ENCODE measurements at regions not wholly inside any gene's neighbourhood (a gene's known extent, or its start where the extent isn't known, plus 50 kb on each side); places are given as distances from the start of the nearest gene placed in this dataset.

DNA sequence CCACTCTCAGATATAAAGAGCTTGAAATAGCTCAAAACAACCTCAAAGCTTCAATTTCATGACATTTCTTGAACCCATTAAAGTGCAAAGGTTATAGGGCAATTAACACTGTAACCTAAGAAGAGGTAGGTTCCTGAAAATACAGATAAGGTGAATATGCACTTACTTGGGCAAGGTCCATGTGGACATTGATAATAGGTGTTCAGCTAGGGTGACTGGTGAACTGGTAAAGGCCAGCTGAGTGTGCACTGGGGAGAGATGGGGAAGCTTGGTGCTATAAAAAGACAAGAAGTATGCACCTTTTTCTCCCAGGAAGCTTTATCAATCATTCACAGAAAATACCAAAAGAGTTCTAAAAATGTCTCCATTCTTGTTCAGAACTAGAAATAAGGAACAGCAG, 418.6 kb downstream of the SLC16A7 start:
- H3K9me3 ChIP-seq (ENCODE audit: severe bottlenecking) = no peaks in the 10 kb centered on the region
- DNase-seq = no peak
- TF ChIP-seq, protein P1, sequence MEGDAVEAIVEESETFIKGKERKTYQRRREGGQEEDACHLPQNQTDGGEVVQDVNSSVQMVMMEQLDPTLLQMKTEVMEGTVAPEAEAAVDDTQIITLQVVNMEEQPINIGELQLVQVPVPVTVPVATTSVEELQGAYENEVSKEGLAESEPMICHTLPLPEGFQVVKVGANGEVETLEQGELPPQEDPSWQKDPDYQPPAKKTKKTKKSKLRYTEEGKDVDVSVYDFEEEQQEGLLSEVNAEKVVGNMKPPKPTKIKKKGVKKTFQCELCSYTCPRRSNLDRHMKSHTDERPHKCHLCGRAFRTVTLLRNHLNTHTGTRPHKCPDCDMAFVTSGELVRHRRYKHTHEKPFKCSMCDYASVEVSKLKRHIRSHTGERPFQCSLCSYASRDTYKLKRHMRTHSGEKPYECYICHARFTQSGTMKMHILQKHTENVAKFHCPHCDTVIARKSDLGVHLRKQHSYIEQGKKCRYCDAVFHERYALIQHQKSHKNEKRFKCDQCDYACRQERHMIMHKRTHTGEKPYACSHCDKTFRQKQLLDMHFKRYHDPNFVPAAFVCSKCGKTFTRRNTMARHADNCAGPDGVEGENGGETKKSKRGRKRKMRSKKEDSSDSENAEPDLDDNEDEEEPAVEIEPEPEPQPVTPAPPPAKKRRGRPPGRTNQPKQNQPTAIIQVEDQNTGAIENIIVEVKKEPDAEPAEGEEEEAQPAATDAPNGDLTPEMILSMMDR (IDR thresholded peaks at IDR 0.05; ENCODE audit: low read depth, low read length) = no peak

DNA sequence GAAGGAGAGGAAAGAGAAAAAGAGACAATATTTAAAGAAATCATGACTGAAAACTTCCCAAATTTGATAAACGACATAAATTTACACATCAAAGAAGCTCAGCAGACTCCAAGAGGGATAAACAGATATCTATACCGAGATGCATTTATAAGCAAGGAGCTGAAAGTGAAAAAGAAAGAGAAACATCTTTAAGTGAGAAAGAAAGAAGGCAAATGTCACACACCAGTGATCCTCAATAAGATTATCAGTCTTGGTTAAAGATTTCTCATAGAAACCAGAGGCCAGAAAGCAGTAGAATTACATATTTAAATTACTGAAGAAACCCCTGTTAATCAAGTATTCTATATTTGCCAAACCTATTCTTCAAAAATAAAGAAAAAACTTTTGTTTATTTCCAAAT, 424.2 kb downstream of the SLC16A7 start:
- Histone ChIP-seq H3K27ac (no peak overlapping the region), H3K4me3 (ENCODE audit: low read depth, low read length) (no peak overlapping the region), H3K36me3 (no peaks in the 10 kb centered on the region), H3K9me3 (ENCODE audit: severe bottlenecking) (no peaks in the 10 kb centered on the region), H3K27me3 (ENCODE audit: insufficient read depth, low read depth, severe bottlenecking) (no peaks in the 10 kb centered on the region)
- TF ChIP-seq, protein P1 (IDR thresholded peaks at IDR 0.05; ENCODE audit: low read depth, low read length) = no peak
- no peak for DNase-seq

More for the DNA sequence above, 418.6 kb downstream of the SLC16A7 start:
- Histone ChIP-seq H3K4me3 (ENCODE audit: low read depth, low read length) (no peak overlapping the region), H3K27me3 (ENCODE audit: insufficient read depth, low read depth, severe bottlenecking) (no peaks in the 10 kb centered on the region), H3K36me3 (no peaks in the 10 kb centered on the region), H3K27ac (no peak overlapping the region)

DNA sequence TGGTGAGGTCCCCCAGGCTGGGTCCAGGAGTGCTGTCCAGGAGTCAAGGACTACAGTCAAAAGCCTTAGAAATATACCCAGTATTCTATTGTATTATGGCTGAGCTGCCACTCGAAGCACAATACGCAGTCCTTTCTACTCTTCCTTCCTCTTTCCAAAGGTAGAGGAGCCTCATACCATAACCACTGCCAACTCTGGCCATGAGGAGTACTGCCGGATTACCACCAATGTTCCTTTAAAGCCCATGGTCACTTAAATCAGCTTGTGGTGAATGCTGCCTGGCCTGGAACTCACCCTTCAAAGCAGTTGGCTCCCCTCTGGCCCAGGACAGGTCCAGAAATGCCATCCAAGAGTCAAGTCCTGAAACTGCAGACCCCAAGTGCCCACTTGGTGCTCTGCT, 425.4 kb downstream of the SLC16A7 start:
- Histone ChIP-seq H3K9me3 (ENCODE audit: severe bottlenecking) (no peaks in the 10 kb centered on the region), H3K36me3 (no peaks in the 10 kb centered on the region), H3K27ac (no peak overlapping the region), H3K27me3 (ENCODE audit: insufficient read depth, low read depth, severe bottlenecking) (no peaks in the 10 kb centered on the region), H3K4me3 (ENCODE audit: low read depth, low read length) (no peak overlapping the region)
- TF ChIP-seq, protein P1 (IDR thresholded peaks at IDR 0.05; ENCODE audit: low read depth, low read length) = no peak
- no peak for DNase-seq

DNA sequence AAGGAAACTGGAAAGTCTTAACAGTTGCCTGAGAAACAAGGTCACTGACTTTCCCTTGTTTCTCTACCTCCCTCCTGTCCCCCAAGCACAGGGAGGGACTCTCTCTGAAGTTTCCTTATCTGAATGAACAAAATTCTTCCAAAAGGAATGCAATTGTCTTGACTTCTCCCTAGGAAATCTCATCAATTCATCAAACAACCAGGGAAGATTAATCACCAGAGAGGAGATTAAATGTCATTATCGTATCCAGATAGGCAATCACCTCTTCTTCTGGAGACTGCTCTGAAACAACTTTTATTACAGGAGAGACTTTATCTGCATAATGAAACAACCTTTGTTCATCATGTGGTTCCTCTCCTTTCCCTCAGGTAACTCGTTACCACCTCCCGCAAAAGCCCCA, 431.4 kb downstream of the SLC16A7 start:
- no peak for DNase-seq
- TF ChIP-seq, protein P1 (IDR thresholded peaks at IDR 0.05; ENCODE audit: low read depth, low read length) = no peak
- no peaks in the 10 kb centered on the region for H3K27me3 ChIP-seq (ENCODE audit: insufficient read depth, low read depth, severe bottlenecking)
- no peak overlapping the region for H3K27ac ChIP-seq
- H3K4me3 ChIP-seq (ENCODE audit: low read depth, low read length) = no peak overlapping the region
- no peaks in the 10 kb centered on the region for H3K9me3 ChIP-seq (ENCODE audit: severe bottlenecking)
- H3K36me3 ChIP-seq = no peaks in the 10 kb centered on the region

DNA sequence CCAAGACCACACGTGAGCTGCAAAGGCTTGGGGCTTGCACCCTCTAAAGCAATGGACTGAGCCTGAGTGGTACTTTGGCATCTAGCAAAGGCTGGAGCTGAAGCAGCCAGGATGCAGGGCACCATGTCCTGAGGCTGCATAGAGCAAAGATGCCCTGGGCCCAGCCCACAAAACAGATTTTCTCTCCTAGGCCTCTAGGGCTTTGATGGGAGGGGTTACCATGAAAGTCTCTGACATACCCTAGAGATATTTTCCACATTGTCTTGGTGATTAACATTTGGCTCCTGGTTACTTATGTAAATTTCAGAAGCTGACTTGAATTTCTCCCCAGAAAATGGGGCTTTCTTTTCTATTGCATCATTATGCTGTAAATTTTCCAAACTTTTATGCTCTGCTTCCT, 438.3 kb downstream of the SLC16A7 start:
- Histone ChIP-seq H3K27me3 (ENCODE audit: insufficient read depth, low read depth, severe bottlenecking) (no peaks in the 10 kb centered on the region), H3K36me3 (no peaks in the 10 kb centered on the region), H3K27ac (no peak overlapping the region), H3K4me3 (ENCODE audit: low read depth, low read length) (no peak overlapping the region), H3K9me3 (ENCODE audit: severe bottlenecking) (peaks cover 4% of the 10 kb centered on the region)
- DNase-seq = no peak
- TF ChIP-seq, protein P1 (IDR thresholded peaks at IDR 0.05; ENCODE audit: low read depth, low read length) = no peak

DNA sequence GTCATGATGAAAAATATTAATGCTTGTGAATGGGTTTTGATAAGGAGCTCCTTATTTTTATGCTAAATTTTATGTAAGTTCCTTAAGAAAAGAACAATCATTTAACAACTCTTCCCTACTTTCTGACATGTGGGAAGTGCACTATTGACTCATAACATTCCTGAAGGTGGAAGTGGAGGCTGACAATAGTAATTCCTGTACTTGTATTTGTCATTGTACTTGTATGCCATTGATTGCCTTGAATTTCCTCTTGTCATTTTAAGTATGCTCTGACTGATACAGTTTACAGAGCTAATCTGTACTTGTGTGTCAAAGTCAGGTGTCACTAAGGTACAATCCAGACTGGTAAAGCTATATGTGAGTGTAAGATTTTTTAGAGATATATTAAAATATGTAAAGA, 440.0 kb downstream of the SLC16A7 start:
- Histone ChIP-seq H3K27me3 (ENCODE audit: insufficient read depth, low read depth, severe bottlenecking) (no peaks in the 10 kb centered on the region), H3K36me3 (no peaks in the 10 kb centered on the region), H3K4me3 (ENCODE audit: low read depth, low read length) (no peak overlapping the region), H3K27ac (no peak overlapping the region), H3K9me3 (ENCODE audit: severe bottlenecking) (peaks cover 4% of the 10 kb centered on the region)
- TF ChIP-seq, protein P1 (IDR thresholded peaks at IDR 0.05; ENCODE audit: low read depth, low read length) = no peak
- DNase-seq = no peak

Data from WERI-Rb-1 (cell line).